Right lobe of liver (tissue), 4 donors: ENCODE measurements at regions not wholly inside any gene's neighbourhood (a gene's known extent, or its start where the extent isn't known, plus 50 kb on each side); places are given as distances from the start of the nearest gene placed in this dataset.
"Not testable (repeated sequence)": the region's sequence is repeated elsewhere in the genome, so short reads cannot be mapped to it uniquely, and the experiment has no call there.

Experiments
- CTCF ChIP-seq, 4 donors: fragments of 200-600 bp in 3 of 4; fragments of 450-650 bp in 1 of 4; IDR thresholded peaks; one replicate each; pipeline versions ENCODE4 v1.5.1 to v1.8.0; 2016 to 2022; ENCODE audit warnings: antibody characterized with exemption in 4 of 4, mild to moderate bottlenecking in 2 of 4
- POLR2A ChIP-seq: fragments of 450-650 bp; IDR thresholded peaks from one replicate; pipeline ENCODE4 v1.6.1; 2017; ENCODE audit warnings: antibody characterized with exemption, mild to moderate bottlenecking
- donor health status: DM: no; HTN: no; CAD: no.
- donor health status: DM: no; HTN: no; CAD: no.
- donor health status: DM: no; HTN: yes; CAD: no.

GRCh38 chr5:17416374-17416773 is 81.7 kb upstream of the TAF11L2 start:
- TF ChIP-seq CTCF (IDR thresholded peaks at IDR 0.05); POLR2A: not testable (repeated sequence)
